GM12878 (cell line): ENCODE measurements at regions not wholly inside any gene's neighbourhood (a gene's known extent, or its start where the extent isn't known, plus 50 kb on each side); places are given as distances from the start of the nearest gene placed in this dataset.

Experiments used
- IKZF2 ChIP-seq, 2 experiments: fragments of 450-650 bp; IDR thresholded peaks; 2 replicates each; pipeline ENCODE4 v1.6.1; 2017; ENCODE audit warnings: mild to moderate bottlenecking in 2 of 2, moderate library complexity in 2 of 2
- RCOR1 ChIP-seq: conservative IDR thresholded peaks from 2 replicates; pipeline ENCODE4 v1.6.1; 2012; ENCODE audit warnings: low read depth, low read length, improper control_type of control experiment
- TF ChIP-seq, protein P1 (sequence below), 3 experiments: IDR thresholded peaks in 2 of 3; conservative IDR thresholded peaks in 1 of 3; 2 replicates each; pipeline ENCODE4 v1.5.1; 2011; ENCODE audit warnings: low read depth in 3 of 3, low read length in 3 of 3, mild to moderate bottlenecking in 3 of 3, control low read depth in 2 of 3, moderate library complexity in 2 of 3, inconsistent platforms in 1 of 3, mixed read lengths in 1 of 3; ENCODE audit not compliant: control insufficient read depth in 2 of 3, insufficient read depth in 1 of 3; ENCODE audit errors: extremely low read depth in 1 of 3
- TF ChIP-seq, protein P2 (sequence below): fragments of 450-650 bp; IDR thresholded peaks from 2 replicates; pipeline ENCODE4 v1.6.1; 2016; ENCODE audit warnings: mild to moderate bottlenecking, moderate library complexity, borderline replicate concordance

DNA sequence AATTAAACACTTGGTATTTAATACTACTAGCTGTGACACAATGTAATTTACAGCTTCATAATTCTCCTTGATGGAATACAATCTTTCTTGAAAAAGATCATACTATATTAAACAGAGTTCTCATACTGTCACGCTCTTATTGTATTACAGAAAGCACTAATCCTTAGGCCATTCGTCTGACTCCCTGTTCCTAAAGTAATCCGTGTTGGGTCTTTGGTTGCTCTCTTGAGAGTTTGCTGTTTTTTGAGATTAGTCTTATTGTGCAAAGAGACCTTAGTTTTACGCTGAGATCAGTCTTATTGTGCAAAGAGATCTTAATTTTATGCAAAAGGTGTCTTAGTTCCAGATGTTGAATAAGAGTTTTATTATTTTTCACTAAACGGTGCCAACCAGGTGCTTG lies 190.6 kb downstream of the ISL1 start:
- TF ChIP-seq, protein P1, sequence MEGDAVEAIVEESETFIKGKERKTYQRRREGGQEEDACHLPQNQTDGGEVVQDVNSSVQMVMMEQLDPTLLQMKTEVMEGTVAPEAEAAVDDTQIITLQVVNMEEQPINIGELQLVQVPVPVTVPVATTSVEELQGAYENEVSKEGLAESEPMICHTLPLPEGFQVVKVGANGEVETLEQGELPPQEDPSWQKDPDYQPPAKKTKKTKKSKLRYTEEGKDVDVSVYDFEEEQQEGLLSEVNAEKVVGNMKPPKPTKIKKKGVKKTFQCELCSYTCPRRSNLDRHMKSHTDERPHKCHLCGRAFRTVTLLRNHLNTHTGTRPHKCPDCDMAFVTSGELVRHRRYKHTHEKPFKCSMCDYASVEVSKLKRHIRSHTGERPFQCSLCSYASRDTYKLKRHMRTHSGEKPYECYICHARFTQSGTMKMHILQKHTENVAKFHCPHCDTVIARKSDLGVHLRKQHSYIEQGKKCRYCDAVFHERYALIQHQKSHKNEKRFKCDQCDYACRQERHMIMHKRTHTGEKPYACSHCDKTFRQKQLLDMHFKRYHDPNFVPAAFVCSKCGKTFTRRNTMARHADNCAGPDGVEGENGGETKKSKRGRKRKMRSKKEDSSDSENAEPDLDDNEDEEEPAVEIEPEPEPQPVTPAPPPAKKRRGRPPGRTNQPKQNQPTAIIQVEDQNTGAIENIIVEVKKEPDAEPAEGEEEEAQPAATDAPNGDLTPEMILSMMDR (IDR thresholded peaks at IDR 0.05 in 2 of 3, conservative IDR thresholded peaks at IDR 0.05 in 1 of 3; ENCODE audit: control insufficient read depth in 2 of 3, extremely low read depth in 1 of 3, insufficient read depth in 1 of 3, low read depth in 3 of 3, low read length in 3 of 3), result no peak
- TF ChIP-seq, protein P2, sequence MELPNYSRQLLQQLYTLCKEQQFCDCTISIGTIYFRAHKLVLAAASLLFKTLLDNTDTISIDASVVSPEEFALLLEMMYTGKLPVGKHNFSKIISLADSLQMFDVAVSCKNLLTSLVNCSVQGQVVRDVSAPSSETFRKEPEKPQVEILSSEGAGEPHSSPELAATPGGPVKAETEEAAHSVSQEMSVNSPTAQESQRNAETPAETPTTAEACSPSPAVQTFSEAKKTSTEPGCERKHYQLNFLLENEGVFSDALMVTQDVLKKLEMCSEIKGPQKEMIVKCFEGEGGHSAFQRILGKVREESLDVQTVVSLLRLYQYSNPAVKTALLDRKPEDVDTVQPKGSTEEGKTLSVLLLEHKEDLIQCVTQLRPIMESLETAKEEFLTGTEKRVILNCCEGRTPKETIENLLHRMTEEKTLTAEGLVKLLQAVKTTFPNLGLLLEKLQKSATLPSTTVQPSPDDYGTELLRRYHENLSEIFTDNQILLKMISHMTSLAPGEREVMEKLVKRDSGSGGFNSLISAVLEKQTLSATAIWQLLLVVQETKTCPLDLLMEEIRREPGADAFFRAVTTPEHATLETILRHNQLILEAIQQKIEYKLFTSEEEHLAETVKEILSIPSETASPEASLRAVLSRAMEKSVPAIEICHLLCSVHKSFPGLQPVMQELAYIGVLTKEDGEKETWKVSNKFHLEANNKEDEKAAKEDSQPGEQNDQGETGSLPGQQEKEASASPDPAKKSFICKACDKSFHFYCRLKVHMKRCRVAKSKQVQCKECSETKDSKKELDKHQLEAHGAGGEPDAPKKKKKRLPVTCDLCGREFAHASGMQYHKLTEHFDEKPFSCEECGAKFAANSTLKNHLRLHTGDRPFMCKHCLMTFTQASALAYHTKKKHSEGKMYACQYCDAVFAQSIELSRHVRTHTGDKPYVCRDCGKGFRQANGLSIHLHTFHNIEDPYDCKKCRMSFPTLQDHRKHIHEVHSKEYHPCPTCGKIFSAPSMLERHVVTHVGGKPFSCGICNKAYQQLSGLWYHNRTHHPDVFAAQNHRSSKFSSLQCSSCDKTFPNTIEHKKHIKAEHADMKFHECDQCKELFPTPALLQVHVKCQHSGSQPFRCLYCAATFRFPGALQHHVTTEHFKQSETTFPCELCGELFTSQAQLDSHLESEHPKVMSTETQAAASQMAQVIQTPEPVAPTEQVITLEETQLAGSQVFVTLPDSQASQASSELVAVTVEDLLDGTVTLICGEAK, result no peak
- TF ChIP-seq IKZF2 (IDR thresholded peaks at IDR 0.05) (no peak), RCOR1 (no peak)
